Cerebellar nuclear complex (tissue), 1 donor: ENCODE measurements at regions not wholly inside any gene's neighbourhood (a gene's known extent, or its start where the extent isn't known, plus 50 kb on each side); places are given as distances from the start of the nearest gene placed in this dataset.

Source experiments
- DNase-seq, 2 experiments: peaks; one replicate each; lab custom pipeline; 2025; lab: John Stamatoyannopoulos, UW

GRCh38 chr20:57804470-57805250 lies 94.8 kb upstream of the PMEPA1 start:
- DNase-seq = no peak

- DNase-seq = no peak
These were observed 93.7 kb upstream of the PMEPA1 start for GRCh38 chr20:57803508-57804005.

- DNase-seq = no peak
These were observed 93.1 kb upstream of the PMEPA1 start for GRCh38 chr20:57802765-57803507.

- DNase-seq = no peak
These were observed 91.8 kb upstream of the PMEPA1 start for GRCh38 chr20:57801581-57801980.

GRCh38 chr20:57800791-57801430 lies 91.1 kb upstream of the PMEPA1 start:
- no peak for DNase-seq

- DNase-seq = no peak
These were observed 87.6 kb upstream of the PMEPA1 start for GRCh38 chr20:57797401-57797800.

- DNase-seq = no peak
These were observed 86.3 kb upstream of the PMEPA1 start for GRCh38 chr20:57795977-57796560.

- DNase-seq = no peak
These were observed 85.5 kb upstream of the PMEPA1 start for GRCh38 chr20:57795342-57795697.

- DNase-seq = no peak
These were observed 85.0 kb upstream of the PMEPA1 start for GRCh38 chr20:57794600-57795341.

GRCh38 chr20:57794036-57794435 lies 84.2 kb upstream of the PMEPA1 start:
- DNase-seq = no peak

GRCh38 chr20:57793421-57793820 lies 83.6 kb upstream of the PMEPA1 start:
- DNase-seq = no peak

GRCh38 chr20:57792386-57793080 lies 82.7 kb upstream of the PMEPA1 start:
- no peak for DNase-seq

- DNase-seq = no peak
These were observed 82.2 kb upstream of the PMEPA1 start for GRCh38 chr20:57791966-57792365.

- DNase-seq = no peak
These were observed 81.6 kb upstream of the PMEPA1 start for GRCh38 chr20:57791178-57791962.

GRCh38 chr20:57790176-57790575 lies 80.4 kb upstream of the PMEPA1 start:
- no peak for DNase-seq

GRCh38 chr20:57788936-57789613 lies 79.3 kb upstream of the PMEPA1 start:
- no peak for DNase-seq

- DNase-seq = no peak
These were observed 78.4 kb upstream of the PMEPA1 start for GRCh38 chr20:57787990-57788781.

GRCh38 chr20:57787151-57787989 lies 77.6 kb upstream of the PMEPA1 start:
- no peak for DNase-seq
